Left renal cortex interstitium (tissue), 4 donors: ENCODE measurements at regions not wholly inside any gene's neighbourhood (a gene's known extent, or its start where the extent isn't known, plus 50 kb on each side); places are given as distances from the start of the nearest gene placed in this dataset.

Experiments used
- DNase-seq, 4 donors: peaks; one replicate each; pipeline ENCODE4 v3.0.0-alpha.2; 2013; ENCODE audit warnings: low read depth in 4 of 4, low spot score in 2 of 4, missing footprints in 1 of 4

- no peak for DNase-seq
Observed at GRCh38 chr5:85813146-85813545, 804.6 kb upstream of the COX7C start.

GRCh38 chr5:85814596-85814995 lies 803.1 kb upstream of the COX7C start:
- no peak for DNase-seq

- DNase-seq = no peak
Observed at GRCh38 chr5:85823462-85824426, 794.0 kb upstream of the COX7C start.

- DNase-seq = no peak
Observed at GRCh38 chr5:85838781-85839180, 779.0 kb upstream of the COX7C start.

- no peak for DNase-seq
Observed at GRCh38 chr5:85841653-85842052, 776.1 kb upstream of the COX7C start.

GRCh38 chr5:85843535-85843934 lies 774.2 kb upstream of the COX7C start:
- no peak for DNase-seq

- DNase-seq = no peak
Observed at GRCh38 chr5:85849411-85849810, 768.3 kb upstream of the COX7C start.

- DNase-seq = no peak
Observed at GRCh38 chr5:85865296-85865695, 752.4 kb upstream of the COX7C start.

- no peak for DNase-seq
Observed at GRCh38 chr5:85868070-85868469, 749.7 kb upstream of the COX7C start.

GRCh38 chr5:85893996-85894395 lies 723.7 kb upstream of the COX7C start:
- DNase-seq = no peak

- no peak for DNase-seq
Observed at GRCh38 chr5:85896514-85896913, 721.2 kb upstream of the COX7C start.

GRCh38 chr5:85906460-85906859 lies 711.3 kb upstream of the COX7C start:
- no peak for DNase-seq

- DNase-seq = no peak
Observed at GRCh38 chr5:85910335-85910734, 707.4 kb upstream of the COX7C start.

- DNase-seq = no peak
Observed at GRCh38 chr5:85920984-85921383, 696.8 kb upstream of the COX7C start.

GRCh38 chr5:85921590-85921989 lies 696.2 kb upstream of the COX7C start:
- no peak for DNase-seq

- DNase-seq = no peak
Observed at GRCh38 chr5:85927632-85928031, 690.1 kb upstream of the COX7C start.

GRCh38 chr5:85929713-85930112 lies 688.0 kb upstream of the COX7C start:
- DNase-seq = no peak

GRCh38 chr5:85931220-85931619 lies 686.5 kb upstream of the COX7C start:
- DNase-seq = no peak

- no peak for DNase-seq
Observed at GRCh38 chr5:85938201-85938600, 679.5 kb upstream of the COX7C start.

- no peak for DNase-seq
Observed at GRCh38 chr5:85951707-85952210, 666.0 kb upstream of the COX7C start.

GRCh38 chr5:85952680-85953079 lies 665.1 kb upstream of the COX7C start:
- no peak for DNase-seq

GRCh38 chr5:85967681-85968080 lies 650.1 kb upstream of the COX7C start:
- DNase-seq = no peak
